ENCODE measurements at regions not wholly inside any gene's neighbourhood (a gene's known extent, or its start where the extent isn't known, plus 50 kb on each side); places are given as distances from the start of the nearest gene placed in this dataset.
"Not testable (repeated sequence)": the region's sequence is repeated elsewhere in the genome, so short reads cannot be mapped to it uniquely, and the experiment has no call there.

- no peak for DNase-seq (ENCODE audit: extremely low spot score)
- WGBS, result 43% methylated on average over 4 of the region's 4 CpGs
- Histone ChIP-seq H3K36me3 (ENCODE audit: insufficient read depth) (no peaks in the 10 kb centered on the region), H3K27ac (ENCODE audit: low read depth) (no peak overlapping the region), H3K4me1 (ENCODE audit: insufficient read depth) (no peaks in the 10 kb centered on the region), H3K4me3 (ENCODE audit: low read depth, low read length) (no peak overlapping the region)
These were observed 1278.7 kb downstream of the CDH12 start for GRCh38 chr5:21574438-21574837.

GRCh38 chr5:21573416-21574314 lies 1279.5 kb downstream of the CDH12 start:
- WGBS, result 59% methylated on average over 1 of the region's 1 CpG
- DNase-seq (ENCODE audit: extremely low spot score), result no peak
- no peak overlapping the region for H3K4me3 ChIP-seq (ENCODE audit: low read depth, low read length)
- no peaks in the 10 kb centered on the region for H3K4me1 ChIP-seq (ENCODE audit: insufficient read depth)
- H3K27ac ChIP-seq (ENCODE audit: low read depth), result no peak overlapping the region
- H3K36me3 ChIP-seq (ENCODE audit: insufficient read depth), result no peaks in the 10 kb centered on the region

- H3K36me3 ChIP-seq (ENCODE audit: insufficient read depth); H3K27ac ChIP-seq (ENCODE audit: low read depth); H3K4me1 ChIP-seq (ENCODE audit: insufficient read depth); H3K4me3 ChIP-seq (ENCODE audit: low read depth, low read length); DNase-seq (ENCODE audit: extremely low spot score): not testable (repeated sequence)
- 74% methylated on average over 1 of the region's 1 CpG for WGBS
These were observed 1281.9 kb downstream of the CDH12 start for GRCh38 chr5:21571196-21571595.

GRCh38 chr5:21559109-21559508 lies 1294.0 kb downstream of the CDH12 start:
- WGBS, result 79% methylated on average over 2 of the region's 2 CpGs
- not testable (repeated sequence) for DNase-seq (ENCODE audit: extremely low spot score); H3K4me3 ChIP-seq (ENCODE audit: low read depth, low read length); H3K27ac ChIP-seq (ENCODE audit: low read depth); H3K36me3 ChIP-seq (ENCODE audit: insufficient read depth); H3K4me1 ChIP-seq (ENCODE audit: insufficient read depth)

- H3K36me3 ChIP-seq (ENCODE audit: insufficient read depth); H3K27ac ChIP-seq (ENCODE audit: low read depth); H3K4me1 ChIP-seq (ENCODE audit: insufficient read depth); DNase-seq (ENCODE audit: extremely low spot score); H3K4me3 ChIP-seq (ENCODE audit: low read depth, low read length): not testable (repeated sequence)
- 93% methylated on average over 2 of the region's 3 CpGs for WGBS
These were observed 1300.9 kb downstream of the CDH12 start for GRCh38 chr5:21552263-21552662.

- WGBS, result 89% methylated on average over 3 of the region's 3 CpGs
- not testable (repeated sequence) for DNase-seq (ENCODE audit: extremely low spot score)
These were observed 1302.2 kb downstream of the CDH12 start for GRCh38 chr5:21550916-21551315.

GRCh38 chr5:21547656-21548055 lies 1305.5 kb downstream of the CDH12 start:
- not testable (repeated sequence) for H3K4me1 ChIP-seq (ENCODE audit: insufficient read depth); H3K36me3 ChIP-seq (ENCODE audit: insufficient read depth); H3K27ac ChIP-seq (ENCODE audit: low read depth); H3K4me3 ChIP-seq (ENCODE audit: low read depth, low read length); DNase-seq (ENCODE audit: extremely low spot score)
- 96% methylated on average over 2 of the region's 2 CpGs for WGBS

More at GRCh38 chr5:21550916-21551315, 1302.2 kb downstream of the CDH12 start:
- not testable (repeated sequence) for H3K4me3 ChIP-seq (ENCODE audit: low read depth, low read length); H3K36me3 ChIP-seq (ENCODE audit: insufficient read depth); H3K27ac ChIP-seq (ENCODE audit: low read depth); H3K4me1 ChIP-seq (ENCODE audit: insufficient read depth)

GRCh38 chr5:21535114-21535513 lies 1318.0 kb downstream of the CDH12 start:
- H3K36me3 ChIP-seq (ENCODE audit: insufficient read depth); H3K27ac ChIP-seq (ENCODE audit: low read depth): not testable (repeated sequence)

GRCh38 chr5:21521157-21521556 lies 1332.0 kb downstream of the CDH12 start:
- not testable (repeated sequence) for H3K27ac ChIP-seq (ENCODE audit: low read depth); H3K36me3 ChIP-seq (ENCODE audit: insufficient read depth); H3K4me3 ChIP-seq (ENCODE audit: low read depth, low read length); DNase-seq (ENCODE audit: extremely low spot score); H3K4me1 ChIP-seq (ENCODE audit: insufficient read depth)
- 98% methylated on average over 2 of the region's 2 CpGs for whole genome bisulfite sequencing

More at GRCh38 chr5:21535114-21535513, 1318.0 kb downstream of the CDH12 start:
- not testable (repeated sequence) for H3K4me1 ChIP-seq (ENCODE audit: insufficient read depth); H3K4me3 ChIP-seq (ENCODE audit: low read depth, low read length); DNase-seq (ENCODE audit: extremely low spot score)

GRCh38 chr5:21496926-21497325 lies 1356.2 kb downstream of the CDH12 start:
- WGBS, result over 99% methylated on average over 8 of the region's 11 CpGs
- H3K27ac ChIP-seq (ENCODE audit: low read depth); H3K36me3 ChIP-seq (ENCODE audit: insufficient read depth); H3K4me3 ChIP-seq (ENCODE audit: low read depth, low read length); DNase-seq (ENCODE audit: extremely low spot score); H3K4me1 ChIP-seq (ENCODE audit: insufficient read depth): not testable (repeated sequence)

GRCh38 chr5:21496056-21496455 lies 1357.1 kb downstream of the CDH12 start:
- not testable (repeated sequence) for DNase-seq (ENCODE audit: extremely low spot score); H3K4me1 ChIP-seq (ENCODE audit: insufficient read depth); H3K4me3 ChIP-seq (ENCODE audit: low read depth, low read length); H3K27ac ChIP-seq (ENCODE audit: low read depth); H3K36me3 ChIP-seq (ENCODE audit: insufficient read depth)
- WGBS, result 90% methylated on average over 7 of the region's 8 CpGs

GRCh38 chr5:21495235-21495634 lies 1357.9 kb downstream of the CDH12 start:
- H3K4me1 ChIP-seq (ENCODE audit: insufficient read depth); H3K27ac ChIP-seq (ENCODE audit: low read depth); H3K36me3 ChIP-seq (ENCODE audit: insufficient read depth); DNase-seq (ENCODE audit: extremely low spot score); H3K4me3 ChIP-seq (ENCODE audit: low read depth, low read length): not testable (repeated sequence)
- 83% methylated on average over 6 of the region's 6 CpGs for WGBS

GRCh38 chr5:21494033-21494432 lies 1359.1 kb downstream of the CDH12 start:
- DNase-seq (ENCODE audit: extremely low spot score); H3K27ac ChIP-seq (ENCODE audit: low read depth); H3K4me1 ChIP-seq (ENCODE audit: insufficient read depth); H3K36me3 ChIP-seq (ENCODE audit: insufficient read depth); H3K4me3 ChIP-seq (ENCODE audit: low read depth, low read length): not testable (repeated sequence)
- 94% methylated on average over 7 of the region's 8 CpGs for WGBS

- H3K27ac ChIP-seq (ENCODE audit: low read depth); H3K36me3 ChIP-seq (ENCODE audit: insufficient read depth); H3K4me1 ChIP-seq (ENCODE audit: insufficient read depth); H3K4me3 ChIP-seq (ENCODE audit: low read depth, low read length); DNase-seq (ENCODE audit: extremely low spot score): not testable (repeated sequence)
- 96% methylated on average over 6 of the region's 6 CpGs for WGBS
These were observed 1362.0 kb downstream of the CDH12 start for GRCh38 chr5:21491182-21491581.

Measured in urinary bladder (tissue), 3 donors.